PC-3 (cell line): ENCODE measurements at regions not wholly inside any gene's neighbourhood (a gene's known extent, or its start where the extent isn't known, plus 50 kb on each side); places are given as distances from the start of the nearest gene placed in this dataset.

Source experiments
- EZH2 ChIP-seq: fragments of 300-600 bp; sonication (generic); IDR thresholded peaks from one replicate; pipeline ENCODE4 v1.6.1; 2017; ENCODE audit warnings: antibody characterized with exemption, mild to moderate bottlenecking, low read length; ENCODE audit not compliant: unreplicated experiment
- TF ChIP-seq, protein P1 (sequence below): fragments of 300-600 bp; sonication (generic); conservative IDR thresholded peaks from 2 replicates; pipeline ENCODE4 v1.5.1; 2017; ENCODE audit warnings: antibody characterized with exemption, low read depth, mild to moderate bottlenecking, low read length

DNA sequence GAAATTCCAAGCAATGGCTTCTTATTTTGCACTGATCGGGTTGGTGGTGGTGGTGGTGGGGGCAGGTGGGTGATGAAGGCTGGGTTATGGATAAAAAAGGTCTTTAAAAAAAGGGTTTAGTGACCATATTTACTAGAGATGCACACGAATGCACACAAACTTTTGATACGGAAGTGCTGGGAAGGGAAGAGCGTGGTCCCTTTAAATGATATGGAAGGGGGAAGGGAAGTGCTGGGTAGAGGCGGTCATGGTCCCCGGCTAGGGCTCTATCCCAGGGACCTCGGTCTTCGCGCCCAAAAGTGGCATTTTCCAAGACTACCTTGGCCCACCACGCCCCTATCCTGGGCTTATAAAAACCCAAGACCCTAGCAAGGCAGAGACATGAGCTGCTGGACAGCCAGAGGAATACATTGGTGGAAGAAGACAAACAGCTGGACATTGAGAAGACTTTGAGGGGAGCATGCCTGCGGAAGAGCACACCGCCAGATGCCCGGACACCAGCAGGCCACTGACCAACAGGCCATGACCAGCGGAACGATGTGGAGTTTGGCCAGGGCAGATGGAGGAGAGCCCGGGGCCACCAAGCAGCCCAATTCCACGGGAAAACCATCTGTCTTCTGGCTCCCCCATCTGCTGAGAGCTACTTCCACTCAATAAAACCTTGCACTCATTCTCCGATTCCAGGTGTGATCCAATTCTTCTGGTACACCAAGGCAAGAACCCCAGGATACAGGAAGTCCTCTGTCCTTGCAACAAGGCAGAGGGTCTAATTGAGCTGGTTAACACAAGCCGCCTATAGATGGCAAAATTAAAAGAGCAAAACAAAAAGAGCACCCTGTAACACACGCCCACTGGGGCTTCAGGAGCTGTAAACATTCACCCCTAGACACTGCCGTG, 1720.2 kb downstream of the MRPL39 start:
- no peak for TF ChIP-seq EZH2
- TF ChIP-seq, protein P1, sequence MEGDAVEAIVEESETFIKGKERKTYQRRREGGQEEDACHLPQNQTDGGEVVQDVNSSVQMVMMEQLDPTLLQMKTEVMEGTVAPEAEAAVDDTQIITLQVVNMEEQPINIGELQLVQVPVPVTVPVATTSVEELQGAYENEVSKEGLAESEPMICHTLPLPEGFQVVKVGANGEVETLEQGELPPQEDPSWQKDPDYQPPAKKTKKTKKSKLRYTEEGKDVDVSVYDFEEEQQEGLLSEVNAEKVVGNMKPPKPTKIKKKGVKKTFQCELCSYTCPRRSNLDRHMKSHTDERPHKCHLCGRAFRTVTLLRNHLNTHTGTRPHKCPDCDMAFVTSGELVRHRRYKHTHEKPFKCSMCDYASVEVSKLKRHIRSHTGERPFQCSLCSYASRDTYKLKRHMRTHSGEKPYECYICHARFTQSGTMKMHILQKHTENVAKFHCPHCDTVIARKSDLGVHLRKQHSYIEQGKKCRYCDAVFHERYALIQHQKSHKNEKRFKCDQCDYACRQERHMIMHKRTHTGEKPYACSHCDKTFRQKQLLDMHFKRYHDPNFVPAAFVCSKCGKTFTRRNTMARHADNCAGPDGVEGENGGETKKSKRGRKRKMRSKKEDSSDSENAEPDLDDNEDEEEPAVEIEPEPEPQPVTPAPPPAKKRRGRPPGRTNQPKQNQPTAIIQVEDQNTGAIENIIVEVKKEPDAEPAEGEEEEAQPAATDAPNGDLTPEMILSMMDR: no peak
